GM19238 (cell line): ENCODE measurements at regions not wholly inside any gene's neighbourhood (a gene's known extent, or its start where the extent isn't known, plus 50 kb on each side); places are given as distances from the start of the nearest gene placed in this dataset.
"Not testable (repeated sequence)": the region's sequence is repeated elsewhere in the genome, so short reads cannot be mapped to it uniquely, and the experiment has no call there.

Source experiments
- DNase-seq: peaks from one replicate; pipeline ENCODE4 v3.0.0; 2011; ENCODE audit warnings: low spot score; ENCODE audit not compliant: insufficient read length

- DNase-seq, result no peak
These were observed 262.5 kb upstream of the GRIN3A start for GRCh38 chr9:102000956-102001355.

- DNase-seq, result no peak
These were observed 261.0 kb upstream of the GRIN3A start for GRCh38 chr9:101999441-101999840.

GRCh38 chr9:101995231-101995630 lies 256.8 kb upstream of the GRIN3A start:
- DNase-seq, result no peak

- no peak for DNase-seq
These were observed 255.3 kb upstream of the GRIN3A start for GRCh38 chr9:101993771-101994170.

- DNase-seq, result no peak
These were observed 253.5 kb upstream of the GRIN3A start for GRCh38 chr9:101991926-101992325.

GRCh38 chr9:101977614-101978210 lies 239.3 kb upstream of the GRIN3A start:
- no peak for DNase-seq

- DNase-seq, result no peak
These were observed 232.2 kb upstream of the GRIN3A start for GRCh38 chr9:101970609-101971008.

GRCh38 chr9:101968392-101968791 lies 229.9 kb upstream of the GRIN3A start:
- no peak for DNase-seq

- DNase-seq, result no peak
These were observed 228.2 kb upstream of the GRIN3A start for GRCh38 chr9:101966691-101967090.

- DNase-seq, result no peak
These were observed 219.3 kb upstream of the GRIN3A start for GRCh38 chr9:101957705-101958104.

GRCh38 chr9:101951598-101951997 lies 213.2 kb upstream of the GRIN3A start:
- DNase-seq, result no peak

GRCh38 chr9:101931756-101932155 lies 193.3 kb upstream of the GRIN3A start:
- no peak for DNase-seq

- DNase-seq, result no peak
These were observed 192.3 kb upstream of the GRIN3A start for GRCh38 chr9:101930783-101931182.

GRCh38 chr9:101925498-101925897 lies 187.1 kb upstream of the GRIN3A start:
- DNase-seq, result no peak

GRCh38 chr9:101923451-101923850 lies 185.0 kb upstream of the GRIN3A start:
- no peak for DNase-seq

GRCh38 chr9:101916948-101917347 lies 178.5 kb upstream of the GRIN3A start:
- DNase-seq, result not testable (repeated sequence)

- DNase-seq, result no peak
These were observed 177.0 kb upstream of the GRIN3A start for GRCh38 chr9:101915482-101915881.

GRCh38 chr9:101912698-101913097 lies 174.3 kb upstream of the GRIN3A start:
- DNase-seq, result no peak

- DNase-seq, result no peak
These were observed 169.0 kb upstream of the GRIN3A start for GRCh38 chr9:101907466-101907865.

- no peak for DNase-seq
These were observed 166.4 kb upstream of the GRIN3A start for GRCh38 chr9:101904845-101905244.

GRCh38 chr9:101902051-101902450 lies 163.6 kb upstream of the GRIN3A start:
- DNase-seq, result no peak

- no peak for DNase-seq
These were observed 158.7 kb upstream of the GRIN3A start for GRCh38 chr9:101897196-101897595.

GRCh38 chr9:101893661-101894646 lies 155.5 kb upstream of the GRIN3A start:
- no peak for DNase-seq
